H1 (cell line): ENCODE measurements at regions not wholly inside any gene's neighbourhood (a gene's known extent, or its start where the extent isn't known, plus 50 kb on each side); places are given as distances from the start of the nearest gene placed in this dataset.

Source experiments
- ASH2L ChIP-seq: fragments of 200-600, 300-600 bp; sonication (generic); IDR thresholded peaks from one replicate; pipeline ENCODE4 v1.7.1; 2017; ENCODE audit warnings: low read length
- EP300 ChIP-seq, 2 experiments: IDR thresholded peaks; 1 replicate in 1 of 2; 2 replicates in 1 of 2; pipeline ENCODE4 v1.6.1; 2011 to 2012; ENCODE audit warnings: low read depth in 2 of 2, low read length in 2 of 2, mild to moderate bottlenecking in 2 of 2, borderline replicate concordance in 1 of 2, inconsistent platforms in 1 of 2, moderate library complexity in 1 of 2

GRCh38 chr2:120861191-120861575 is 125.5 kb downstream of the GLI2 start:
- TF ChIP-seq ASH2L (no peak), EP300 (IDR thresholded peaks at IDR 0.05; ENCODE audit: borderline replicate concordance in 1 of 2, low read depth in 2 of 2, low read length in 2 of 2) (no peak)
